HG03064 (cell line): ENCODE measurements at regions not wholly inside any gene's neighbourhood (a gene's known extent, or its start where the extent isn't known, plus 50 kb on each side); places are given as distances from the start of the nearest gene placed in this dataset.

ENCODE experiments used
- ATAC-seq: cut with Tn5 transposase; IDR thresholded peaks from one replicate; pipeline ENCODE4 v1.9.1; 2021; ENCODE audit warnings: low read depth; ENCODE audit not compliant: unreplicated experiment

- no peak for ATAC-seq
Measured at GRCh38 chr5:12825163-12825562, 920.9 kb upstream of the CTNND2 start.

- no peak for ATAC-seq
Measured at GRCh38 chr5:12805165-12805698, 901.0 kb upstream of the CTNND2 start.

GRCh38 chr5:12799165-12799564 lies 894.9 kb upstream of the CTNND2 start:
- no peak for ATAC-seq

- ATAC-seq, result no peak
Measured at GRCh38 chr5:12795333-12795663, 891.1 kb upstream of the CTNND2 start.

GRCh38 chr5:12794476-12795332 lies 890.5 kb upstream of the CTNND2 start:
- no peak for ATAC-seq

- ATAC-seq, result no peak
Measured at GRCh38 chr5:12793373-12793772, 889.1 kb upstream of the CTNND2 start.

- ATAC-seq, result no peak
Measured at GRCh38 chr5:12780536-12780935, 876.3 kb upstream of the CTNND2 start.

- no peak for ATAC-seq
Measured at GRCh38 chr5:12777342-12777741, 873.1 kb upstream of the CTNND2 start.

- no peak for ATAC-seq
Measured at GRCh38 chr5:12772276-12772675, 868.0 kb upstream of the CTNND2 start.

GRCh38 chr5:12759377-12759776 lies 855.1 kb upstream of the CTNND2 start:
- ATAC-seq, result no peak

GRCh38 chr5:12757035-12757434 lies 852.8 kb upstream of the CTNND2 start:
- no peak for ATAC-seq

GRCh38 chr5:12745537-12745936 lies 841.3 kb upstream of the CTNND2 start:
- no peak for ATAC-seq

GRCh38 chr5:12743582-12743981 lies 839.3 kb upstream of the CTNND2 start:
- no peak for ATAC-seq

- no peak for ATAC-seq
Measured at GRCh38 chr5:12730354-12730753, 826.1 kb upstream of the CTNND2 start.

GRCh38 chr5:12716664-12717063 lies 812.4 kb upstream of the CTNND2 start:
- ATAC-seq, result no peak

- ATAC-seq, result no peak
Measured at GRCh38 chr5:12707560-12707959, 803.3 kb upstream of the CTNND2 start.

- no peak for ATAC-seq
Measured at GRCh38 chr5:12704955-12705354, 800.7 kb upstream of the CTNND2 start.

GRCh38 chr5:12703254-12703653 lies 799.0 kb upstream of the CTNND2 start:
- no peak for ATAC-seq

- ATAC-seq, result no peak
Measured at GRCh38 chr5:12695651-12696050, 791.4 kb upstream of the CTNND2 start.

GRCh38 chr5:12691330-12691729 lies 787.1 kb upstream of the CTNND2 start:
- no peak for ATAC-seq

- no peak for ATAC-seq
Measured at GRCh38 chr5:12690361-12690760, 786.1 kb upstream of the CTNND2 start.

- ATAC-seq, result no peak
Measured at GRCh38 chr5:12683249-12683648, 779.0 kb upstream of the CTNND2 start.
